ENCODE measurements at regions not wholly inside any gene's neighbourhood (a gene's known extent, or its start where the extent isn't known, plus 50 kb on each side); places are given as distances from the start of the nearest gene placed in this dataset.
A peak's percentile ranks its signal among the peaks of the same experiment; 100 is the strongest.

DNA sequence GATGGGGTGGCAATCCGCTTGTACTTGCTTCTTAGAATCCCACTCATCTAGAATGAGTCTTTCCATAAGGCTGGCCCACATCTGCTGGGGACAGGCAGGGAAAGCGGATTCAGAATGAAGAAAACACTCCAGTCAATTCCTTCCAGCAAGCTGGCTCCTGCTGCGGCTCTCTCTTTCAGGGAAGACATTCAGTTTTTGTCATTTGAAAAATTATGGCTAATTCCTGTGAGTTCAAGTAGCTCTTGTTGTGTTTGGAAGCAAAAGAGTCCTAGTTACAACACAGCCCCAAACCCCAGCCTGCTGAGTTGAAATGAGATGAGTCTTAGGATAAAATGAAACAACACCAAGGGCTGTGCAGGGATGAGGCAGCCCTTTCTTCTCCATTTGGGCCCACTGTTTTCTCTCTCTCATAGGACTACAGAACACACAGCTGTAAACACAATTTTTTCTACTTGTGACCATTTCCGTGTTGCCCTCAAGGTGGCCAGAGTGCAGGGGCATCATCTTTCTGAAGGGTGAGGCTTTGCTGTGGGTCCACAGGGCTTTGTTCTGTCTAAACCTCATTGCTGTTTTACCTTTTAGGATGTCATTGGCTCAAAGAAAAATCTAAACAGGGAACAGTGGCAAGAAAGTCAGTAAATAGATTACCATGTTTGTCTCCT lies 90.8 kb upstream of the EEPD1 start:
- no peak overlapping the region for H4K5ac ChIP-seq (ENCODE audit: low read depth, low read length)
- no peak overlapping the region for H2BK15ac ChIP-seq (ENCODE audit: low read depth, low read length)
- no peak for TF ChIP-seq CEBPB (IDR thresholded peaks at IDR 0.05; ENCODE audit: low read depth, low read length)
- TF ChIP-seq NFE2L2 (IDR thresholded peaks at IDR 0.05; ENCODE audit: low read depth, low read length), result no peak
- no peak for TF ChIP-seq MAFK (IDR thresholded peaks at IDR 0.05; ENCODE audit: low read depth, low read length)
- no peak for TF ChIP-seq RAD21 (IDR thresholded peaks at IDR 0.05; ENCODE audit: low read length)
- no peak for TF ChIP-seq USF2 (IDR thresholded peaks at IDR 0.05; ENCODE audit: low read depth, low read length)
- no peak for TF ChIP-seq RFX5 (IDR thresholded peaks at IDR 0.05; ENCODE audit: low read depth, low read length)
- no peak for TF ChIP-seq SMC3 (IDR thresholded peaks at IDR 0.05; ENCODE audit: low read depth, low read length)
- no peak overlapping the region for H3K14ac ChIP-seq (replicated peaks; ENCODE audit: low read depth, low read length)
- no peak overlapping the region for H3K9ac ChIP-seq (ENCODE audit: low read depth, low read length)
- ATAC-seq (ENCODE audit: low read depth) (peak; percentile 17; the same call in 1 of the 2 replicates), DNase-seq (no peak)
- no peak overlapping the region for H3K23ac ChIP-seq (ENCODE audit: low read depth, low read length)
- no peak overlapping the region for H2AFZ ChIP-seq (replicated peaks; ENCODE audit: low read length, poor library complexity)
- no peak overlapping the region for H2BK120ac ChIP-seq (ENCODE audit: low read depth, low read length)
- intact Hi-C loops (cut with micrococcal nuclease) (no loop called here), dilution Hi-C loops (cut with HindIII; ENCODE audit: low sequenced_read_pairs, unreplicated experiment) (no loop called here), in situ Hi-C loops (cut with MboI; ENCODE audit: low sequenced_read_pairs) (no loop called here)
- H3K27me3 ChIP-seq (ENCODE audit: control insufficient read depth, insufficient read depth, low read length), result peaks cover 9% of the 10 kb centered on the region
- H3K4me2 ChIP-seq (ENCODE audit: low read depth, low read length), result no peak overlapping the region
- H3K36me3 ChIP-seq (ENCODE audit: control insufficient read depth, insufficient read depth, low read length), result no peaks in the 10 kb centered on the region
- H3K4me1 ChIP-seq (ENCODE audit: control insufficient read depth, insufficient read depth, low read length), result no peaks in the 10 kb centered on the region; the same call in 1 of the 2 replicates
- no peaks in the 10 kb centered on the region for H3K9me3 ChIP-seq (ENCODE audit: control insufficient read depth, insufficient read depth, low read length)
- ChIA-PET POLR2A (ENCODE audit: unreplicated experiment) (no interaction called here), CTCF (interaction anchor here (1.2 kb wide), 1 partner anchor 9 kb away, joined by 3 read pairs; no protein-coding TSS in a partner anchor)
- no CpG with 5 or more reads among the region's 4 CpGs for WGBS, 2 experiments (ENCODE audit: extremely low coverage in 2 of 2, insufficient read length in 1 of 2)
- H4K91ac ChIP-seq (ENCODE audit: insufficient read depth, low read depth, low read length), result no peak overlapping the region
- no peak overlapping the region for H2BK20ac ChIP-seq (ENCODE audit: low read depth, low read length)
- H2BK5ac ChIP-seq (ENCODE audit: low read depth, low read length, poor library complexity, severe bottlenecking), result no peak overlapping the region
- no TSS peak for BruUV-seq (replicated peaks)
- no peak overlapping the region for H2AK5ac ChIP-seq (ENCODE audit: low read depth, low read length)
- no peak overlapping the region for H3K27ac ChIP-seq (ENCODE audit: insufficient read depth, low read length)
- H3K79me1 ChIP-seq (ENCODE audit: low read depth in 1 of 2, low read length in 2 of 2), result no peaks in the 10 kb centered on the region
- no peaks in the 10 kb centered on the region for H3K9me1 ChIP-seq (ENCODE audit: insufficient read depth, low read length)
- no peak overlapping the region for H3K18ac ChIP-seq (ENCODE audit: low read depth, low read length)
- no peaks in the 10 kb centered on the region for H4K20me1 ChIP-seq (ENCODE audit: insufficient read depth, low read length)
- H3K56ac ChIP-seq (ENCODE audit: extremely low read depth, insufficient read depth, low read length), result no peak overlapping the region
- H2AK9ac ChIP-seq (replicated peaks; ENCODE audit: low read depth, low read length, poor library complexity), result peak overlapping the region; percentile 37
- H3K4ac ChIP-seq (ENCODE audit: low read depth, low read length), result no peak overlapping the region
- no peak overlapping the region for H4K8ac ChIP-seq (ENCODE audit: low read depth in 2 of 2, low read length in 2 of 2)
- no peak overlapping the region for H3K4me3 ChIP-seq (ENCODE audit: insufficient read depth, low read depth, low read length)
